ENCODE measurements at regions not wholly inside any gene's neighbourhood (a gene's known extent, or its start where the extent isn't known, plus 50 kb on each side); places are given as distances from the start of the nearest gene placed in this dataset.

GRCh38 chr1:111556325-111557037 is 53.0 kb upstream of the ADORA3 start:
- DNase-seq (no peak), ATAC-seq (no peak)
- Histone ChIP-seq H3K36me3 (replicated peaks in 1 of 2; ENCODE audit: insufficient read depth in 1 of 2, low read depth in 2 of 2) (no peaks in the 10 kb centered on the region), H3K4me1 (no peaks in the 10 kb centered on the region), H3K27me3 (no peaks in the 10 kb centered on the region), H3K4me3 (no peak overlapping the region), H3K9me3 (no peaks in the 10 kb centered on the region), H3K27ac (no peak overlapping the region)
- intact Hi-C loops (cut with DNase I), result no loop called here
- WGBS, 2 donors, result 80 to 94% methylated on average over 1 of the region's 1 CpG
- TF ChIP-seq, protein P1, sequence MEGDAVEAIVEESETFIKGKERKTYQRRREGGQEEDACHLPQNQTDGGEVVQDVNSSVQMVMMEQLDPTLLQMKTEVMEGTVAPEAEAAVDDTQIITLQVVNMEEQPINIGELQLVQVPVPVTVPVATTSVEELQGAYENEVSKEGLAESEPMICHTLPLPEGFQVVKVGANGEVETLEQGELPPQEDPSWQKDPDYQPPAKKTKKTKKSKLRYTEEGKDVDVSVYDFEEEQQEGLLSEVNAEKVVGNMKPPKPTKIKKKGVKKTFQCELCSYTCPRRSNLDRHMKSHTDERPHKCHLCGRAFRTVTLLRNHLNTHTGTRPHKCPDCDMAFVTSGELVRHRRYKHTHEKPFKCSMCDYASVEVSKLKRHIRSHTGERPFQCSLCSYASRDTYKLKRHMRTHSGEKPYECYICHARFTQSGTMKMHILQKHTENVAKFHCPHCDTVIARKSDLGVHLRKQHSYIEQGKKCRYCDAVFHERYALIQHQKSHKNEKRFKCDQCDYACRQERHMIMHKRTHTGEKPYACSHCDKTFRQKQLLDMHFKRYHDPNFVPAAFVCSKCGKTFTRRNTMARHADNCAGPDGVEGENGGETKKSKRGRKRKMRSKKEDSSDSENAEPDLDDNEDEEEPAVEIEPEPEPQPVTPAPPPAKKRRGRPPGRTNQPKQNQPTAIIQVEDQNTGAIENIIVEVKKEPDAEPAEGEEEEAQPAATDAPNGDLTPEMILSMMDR (IDR thresholded peaks at IDR 0.05), result no peak
- TF ChIP-seq POLR2A (IDR thresholded peaks at IDR 0.05), result no peak

DNA sequence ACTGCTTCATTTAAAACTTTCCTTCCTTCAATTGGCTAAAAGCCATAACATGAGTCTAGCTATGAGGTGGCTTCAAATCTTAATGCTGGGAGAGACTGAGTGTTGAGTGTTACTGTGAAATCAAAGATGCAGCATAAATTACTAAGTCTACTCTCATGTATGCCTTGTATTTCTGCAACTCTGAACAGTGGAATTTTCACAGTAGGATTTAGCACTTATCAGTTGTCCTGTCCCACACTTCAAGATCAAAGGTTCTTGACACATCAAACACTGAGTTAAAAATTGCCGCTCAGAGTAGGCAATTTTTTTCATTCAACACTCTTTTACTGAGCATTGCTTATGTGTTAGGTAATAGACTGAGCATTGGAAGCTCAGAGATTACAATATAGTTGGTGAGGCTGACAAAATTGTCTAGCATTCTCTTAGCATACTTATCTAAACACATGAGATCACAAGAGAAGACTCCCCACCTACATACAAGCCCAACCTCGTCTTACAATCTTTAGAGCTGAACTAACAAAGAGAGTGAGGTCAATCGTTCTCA is 56.4 kb upstream of the ADORA3 start:
- Histone ChIP-seq H3K9me3 (no peaks in the 10 kb centered on the region), H3K4me1 (no peaks in the 10 kb centered on the region), H3K27ac (no peak overlapping the region), H3K4me3 (no peak overlapping the region), H3K36me3 (replicated peaks in 1 of 2; ENCODE audit: insufficient read depth in 1 of 2, low read depth in 2 of 2) (no peaks in the 10 kb centered on the region), H3K27me3 (no peaks in the 10 kb centered on the region)
- no peak for DNase-seq
- intact Hi-C loops (cut with DNase I), result no loop called here
- ATAC-seq, result no peak
- WGBS, 2 donors, result 32 to 33% methylated on average over 3 of the region's 3 CpGs
- TF ChIP-seq, protein P1 (IDR thresholded peaks at IDR 0.05), result no peak
- no peak for TF ChIP-seq POLR2A (IDR thresholded peaks at IDR 0.05)

DNA sequence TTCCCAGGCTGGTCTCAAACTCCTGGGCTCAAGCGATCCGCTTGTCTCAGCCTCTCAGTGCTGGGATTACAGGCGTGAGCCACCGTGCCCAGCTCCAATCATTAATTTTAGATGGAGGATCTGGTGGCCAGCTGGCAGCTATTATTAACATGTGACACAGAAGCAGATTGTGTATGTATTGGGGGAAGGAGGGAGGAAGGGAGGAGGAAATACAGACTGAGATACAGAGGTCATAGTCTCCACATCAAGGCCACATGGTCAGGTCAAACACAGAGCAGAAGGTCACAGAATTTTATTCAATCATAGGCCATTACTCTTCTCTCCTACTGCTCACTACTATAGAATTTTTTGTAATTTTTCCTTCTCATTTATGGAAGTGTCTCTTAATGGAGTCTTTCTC is 57.9 kb upstream of the ADORA3 start:
- Histone ChIP-seq H3K4me1 (no peaks in the 10 kb centered on the region), H3K9me3 (no peaks in the 10 kb centered on the region), H3K4me3 (no peak overlapping the region), H3K36me3 (replicated peaks in 1 of 2; ENCODE audit: insufficient read depth in 1 of 2, low read depth in 2 of 2) (no peaks in the 10 kb centered on the region), H3K27me3 (no peaks in the 10 kb centered on the region), H3K27ac (no peak overlapping the region)
- intact Hi-C loops (cut with DNase I), result no loop called here
- DNase-seq, result peak in 1 of 4 donors; percentile 5
- no peak for ATAC-seq
- WGBS, 2 donors, result 58 to 75% methylated on average over 4 of the region's 4 CpGs
- TF ChIP-seq, protein P1 (IDR thresholded peaks at IDR 0.05), result no peak
- TF ChIP-seq POLR2A (IDR thresholded peaks at IDR 0.05), result no peak

- Histone ChIP-seq H3K4me3 (no peak overlapping the region), H3K27ac (no peak overlapping the region), H3K4me1 (no peaks in the 10 kb centered on the region), H3K9me3 (no peaks in the 10 kb centered on the region), H3K36me3 (replicated peaks in 1 of 2; ENCODE audit: insufficient read depth in 1 of 2, low read depth in 2 of 2) (no peaks in the 10 kb centered on the region), H3K27me3 (no peaks in the 10 kb centered on the region)
- WGBS, 2 donors, result 47 to 92% methylated on average over 2 of the region's 2 CpGs
- DNase-seq (no peak), ATAC-seq (no peak)
- no peak for TF ChIP-seq POLR2A (IDR thresholded peaks at IDR 0.05)
- TF ChIP-seq, protein P1 (IDR thresholded peaks at IDR 0.05), result no peak
- intact Hi-C loops (cut with DNase I), result no loop called here
Observed at GRCh38 chr1:111563619-111564018, 56.0 kb upstream of the RAP1A start.

DNA sequence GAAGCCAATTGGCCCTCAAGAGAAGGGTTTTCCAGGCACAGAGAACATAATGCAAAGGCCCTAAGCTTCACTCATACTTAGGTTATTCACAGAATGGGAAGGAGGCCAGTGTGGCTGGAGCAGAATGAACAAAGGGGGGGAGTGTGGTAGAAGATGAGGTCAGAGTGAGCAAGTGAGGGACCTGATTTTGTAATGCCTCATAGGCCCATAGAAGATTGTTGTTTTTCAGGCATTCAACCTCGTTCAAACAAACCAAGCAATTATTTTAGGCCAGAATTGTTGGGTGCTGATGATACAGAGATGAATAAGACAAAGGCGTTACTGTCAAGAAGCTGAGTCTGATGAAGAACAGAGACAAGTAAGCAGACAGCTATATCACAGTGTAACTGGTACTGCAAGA is 54.5 kb upstream of the RAP1A start:
- Histone ChIP-seq H3K36me3 (replicated peaks in 1 of 2; ENCODE audit: insufficient read depth in 1 of 2, low read depth in 2 of 2) (no peaks in the 10 kb centered on the region), H3K4me1 (no peaks in the 10 kb centered on the region), H3K4me3 (no peak overlapping the region), H3K27ac (no peak overlapping the region), H3K27me3 (no peaks in the 10 kb centered on the region), H3K9me3 (no peaks in the 10 kb centered on the region)
- ATAC-seq (no peak), DNase-seq (no peak)
- 81 to 86% methylated on average over 2 of the region's 2 CpGs for WGBS, 2 donors
- intact Hi-C loops (cut with DNase I), result no loop called here
- TF ChIP-seq, protein P1 (IDR thresholded peaks at IDR 0.05), result no peak
- TF ChIP-seq POLR2A (IDR thresholded peaks at IDR 0.05), result no peak

All from body of pancreas (tissue), 4 donors.